Suprapubic skin (tissue), 3 donors: ENCODE measurements at regions not wholly inside any gene's neighbourhood (a gene's known extent, or its start where the extent isn't known, plus 50 kb on each side); places are given as distances from the start of the nearest gene placed in this dataset.

ENCODE experiments used
- CTCF ChIP-seq, 2 donors: fragments of 200-600 bp in 1 of 2; fragments of 450-650 bp in 1 of 2; sonication (generic) in 1 of 2; IDR thresholded peaks; one replicate each; pipeline ENCODE4 v1.5.1; 2016 to 2019; ENCODE audit warnings: antibody characterized with exemption in 2 of 2, mild to moderate bottlenecking in 1 of 2, moderate library complexity in 1 of 2
- EP300 ChIP-seq: sonication (generic); formaldehyde crosslinking; IDR thresholded peaks from one replicate; pipeline ENCODE4 v1.6.1; 2017; ENCODE audit warnings: antibody characterized with exemption

- TF ChIP-seq EP300 (no peak), CTCF (IDR thresholded peaks at IDR 0.05) (no peak)
Measured at GRCh38 chr4:26144526-26145155, 176.2 kb upstream of the RBPJ start.
